NCI-H748 (cell line): ENCODE measurements at regions not wholly inside any gene's neighbourhood (a gene's known extent, or its start where the extent isn't known, plus 50 kb on each side); places are given as distances from the start of the nearest gene placed in this dataset.
A peak's percentile ranks its signal among the peaks of the same experiment; 100 is the strongest.

Experiments used
- DNase-seq: peaks from one replicate; lab custom pipeline; 2025; ENCODE audit not compliant: unreplicated experiment; lab: John Stamatoyannopoulos, UW

DNA sequence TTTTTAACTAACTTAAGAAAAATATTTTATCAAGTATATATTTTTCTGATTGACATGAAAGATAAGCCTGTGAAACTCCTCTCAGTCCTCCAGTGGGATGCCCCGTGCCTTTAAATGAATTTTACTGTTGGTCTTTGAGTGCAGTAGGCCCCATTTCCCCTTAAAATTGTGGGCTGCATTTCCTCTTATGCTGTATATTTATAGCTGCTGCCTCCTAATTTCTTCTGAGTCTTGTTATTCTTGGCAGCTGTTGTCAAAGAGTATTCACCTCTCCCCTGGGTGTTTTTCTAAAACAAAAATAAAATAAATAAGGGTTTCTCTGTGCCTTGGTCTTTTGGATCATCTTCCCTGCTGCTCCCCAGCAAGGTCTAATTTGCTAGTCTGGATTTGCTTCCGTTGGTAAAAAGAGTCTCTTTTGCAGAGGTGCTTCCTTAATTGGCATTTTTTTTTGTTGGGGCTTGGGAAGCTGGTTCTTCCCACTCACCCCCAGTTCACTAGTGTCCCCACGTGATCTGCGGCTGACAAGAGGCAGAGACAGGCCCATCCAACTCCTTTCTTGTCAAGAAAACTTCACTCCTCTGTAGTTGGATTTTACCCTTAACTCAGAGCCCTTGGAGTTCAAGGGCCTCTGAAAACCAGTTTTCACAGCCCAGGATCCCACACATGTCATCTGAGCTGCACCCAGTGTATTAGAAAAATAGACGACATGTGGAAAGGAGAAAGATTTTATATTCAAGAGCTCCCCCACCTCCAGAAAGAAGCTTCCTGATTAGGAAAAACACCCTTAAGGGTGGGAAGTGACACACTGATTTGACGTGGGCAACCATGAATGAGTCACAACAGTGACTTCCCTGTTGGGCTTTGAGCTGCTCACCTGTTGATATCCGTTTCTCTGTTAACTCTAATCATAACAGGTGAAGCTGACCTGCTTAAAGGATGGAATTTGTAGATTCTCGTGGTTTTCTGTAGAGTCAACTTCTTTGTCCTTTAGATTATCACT is 431.5 kb downstream of the DCDC2C start:
- DNase-seq, result no peak

DNA sequence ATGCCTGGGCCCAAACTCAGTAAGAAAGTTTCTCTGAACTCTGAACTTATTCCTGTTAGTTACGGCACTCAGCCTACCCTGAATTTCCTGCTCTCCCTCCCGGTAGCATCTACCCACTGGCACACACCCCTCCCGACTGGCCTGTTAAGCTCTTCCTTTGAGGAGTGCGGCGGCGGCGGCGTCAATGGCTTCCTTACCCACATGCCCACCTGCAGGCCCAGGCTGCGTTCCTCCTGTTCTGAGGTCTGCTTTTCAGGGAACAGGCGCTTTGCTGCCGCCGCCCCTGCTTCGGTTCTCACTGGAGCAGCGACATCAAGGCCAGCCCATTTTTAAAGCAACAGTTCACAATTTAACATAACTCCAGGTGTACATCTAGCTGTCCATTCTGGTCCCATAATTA is 432.4 kb downstream of the DCDC2C start:
- DNase-seq, result no peak

DNA sequence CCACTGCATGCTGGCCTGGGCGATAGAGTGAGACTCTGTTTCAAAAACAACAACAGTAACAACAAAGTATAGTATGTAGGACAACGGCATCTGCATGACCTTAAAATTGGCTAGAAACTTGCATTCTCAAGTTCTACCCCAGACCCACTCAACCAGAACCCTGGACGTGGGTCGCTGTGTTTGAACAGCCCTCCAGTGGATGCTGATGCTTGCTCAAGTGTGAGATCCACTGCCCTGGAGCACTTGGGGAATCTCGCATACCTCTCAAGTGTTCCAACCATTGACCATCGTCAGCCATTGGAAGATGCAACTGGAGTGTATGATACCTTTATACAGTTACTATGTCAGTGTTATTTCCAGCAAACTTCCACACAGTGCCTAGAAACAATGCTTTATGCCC is 435.9 kb downstream of the DCDC2C start:
- DNase-seq, result no peak

DNA sequence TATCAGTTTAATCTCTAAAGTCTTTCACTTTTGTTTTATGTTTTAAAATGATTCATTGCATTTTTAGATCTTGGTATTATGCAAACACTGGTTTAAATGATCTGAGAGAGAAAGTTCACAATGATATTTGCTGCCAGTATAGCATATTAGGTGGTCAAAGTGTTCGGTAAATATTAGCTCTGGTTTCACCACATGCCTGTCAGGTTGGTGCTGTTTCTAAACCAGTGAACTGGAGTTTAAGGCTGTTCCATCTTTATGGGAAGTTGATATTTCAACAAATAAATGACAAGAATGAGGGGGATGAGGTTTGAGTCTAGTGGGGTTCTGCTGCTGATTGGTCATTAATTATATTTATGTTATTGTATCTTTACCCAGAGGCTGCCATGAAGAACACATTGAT is 436.4 kb downstream of the DCDC2C start:
- peak; percentile 33 for DNase-seq

DNA sequence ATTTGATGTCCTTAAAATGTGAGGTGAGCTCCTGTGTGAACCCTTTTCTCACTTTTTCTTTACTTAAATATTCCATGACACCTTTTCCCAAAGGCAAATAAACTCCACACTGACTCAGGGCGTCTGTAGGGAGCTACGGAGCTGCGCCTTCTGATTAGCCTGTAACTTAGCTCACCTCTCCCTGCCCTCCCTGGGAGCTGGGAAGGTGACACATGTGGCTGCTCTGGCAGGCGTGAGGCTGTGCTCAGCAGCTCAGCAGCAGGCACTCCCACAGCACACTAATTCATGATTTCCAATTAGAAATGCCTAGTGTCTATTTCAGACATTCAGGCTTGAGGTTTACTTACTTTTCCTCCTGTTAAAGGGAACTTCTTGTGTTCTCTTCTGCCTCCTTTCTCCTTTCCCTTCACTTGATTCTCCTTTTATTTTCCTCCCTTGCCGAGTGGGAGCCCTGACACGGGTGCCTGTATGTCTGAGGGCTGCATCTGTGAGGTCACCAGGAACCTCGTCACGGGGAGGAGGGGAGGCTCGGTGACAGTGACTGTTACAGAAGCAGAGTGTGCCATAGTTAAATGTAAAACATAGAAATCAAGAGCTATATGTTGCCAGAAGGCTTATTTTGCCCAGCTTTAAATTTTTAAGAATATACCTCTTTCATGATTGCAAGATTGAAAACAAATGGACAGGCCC is 437.1 kb downstream of the DCDC2C start:
- DNase-seq, result peak; percentile 26

DNA sequence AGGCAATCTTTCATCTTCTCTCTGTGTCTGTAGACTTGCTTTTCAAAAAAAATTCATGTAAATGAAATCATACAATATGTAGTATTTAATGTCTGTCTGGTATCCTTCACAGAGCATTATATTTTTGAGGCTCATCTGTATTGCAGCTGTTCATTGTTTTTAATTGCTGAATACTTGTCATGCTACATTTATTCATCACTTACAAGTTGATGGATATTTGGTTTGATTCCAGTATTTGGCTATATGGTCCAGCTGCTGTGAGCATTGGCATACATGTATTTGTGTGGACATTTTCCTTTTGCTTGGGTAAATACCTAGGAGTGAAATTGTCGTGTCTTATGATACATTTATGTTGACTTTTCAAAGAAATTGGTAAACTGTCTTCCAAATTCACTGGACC is 441.4 kb downstream of the DCDC2C start:
- no peak for DNase-seq

DNA sequence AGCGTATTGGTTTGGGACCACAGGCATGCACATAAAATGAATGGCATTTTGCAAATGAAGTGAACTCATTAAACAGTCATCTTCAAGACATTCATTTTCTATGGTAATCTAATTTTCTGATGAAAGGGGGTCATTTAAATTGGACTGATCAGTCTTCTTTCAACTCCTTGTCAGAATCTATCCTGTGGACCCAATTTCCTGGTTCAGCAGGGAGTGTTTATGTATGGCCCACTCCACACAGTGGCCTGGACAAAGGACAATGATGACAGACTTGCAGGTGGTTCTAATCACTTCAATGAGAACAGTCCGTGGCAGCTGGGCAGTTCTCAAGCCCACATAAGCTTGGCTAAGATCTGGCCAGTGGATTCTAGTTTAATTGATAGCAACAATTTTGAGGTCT is 448.1 kb downstream of the DCDC2C start:
- DNase-seq, result no peak

DNA sequence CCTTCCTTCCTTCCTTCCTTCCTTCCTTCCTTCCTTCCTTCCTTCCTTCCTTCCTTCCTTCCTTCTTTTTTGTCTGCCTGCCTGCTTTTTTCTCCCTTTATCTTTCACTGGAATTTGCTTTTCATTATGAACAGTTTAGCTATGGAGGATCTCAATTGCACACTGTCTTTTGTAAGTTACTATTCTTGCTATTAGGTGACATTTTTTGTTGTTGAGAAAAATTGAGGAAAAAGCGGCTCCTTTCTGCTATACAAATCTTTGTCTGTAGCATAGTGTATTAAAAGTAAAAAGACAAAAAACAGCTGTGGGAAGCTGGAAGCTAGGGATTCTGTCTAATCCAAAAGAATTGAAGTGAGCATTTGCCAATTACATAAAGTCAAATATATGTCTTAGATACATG is 448.7 kb downstream of the DCDC2C start:
- no peak for DNase-seq

DNA sequence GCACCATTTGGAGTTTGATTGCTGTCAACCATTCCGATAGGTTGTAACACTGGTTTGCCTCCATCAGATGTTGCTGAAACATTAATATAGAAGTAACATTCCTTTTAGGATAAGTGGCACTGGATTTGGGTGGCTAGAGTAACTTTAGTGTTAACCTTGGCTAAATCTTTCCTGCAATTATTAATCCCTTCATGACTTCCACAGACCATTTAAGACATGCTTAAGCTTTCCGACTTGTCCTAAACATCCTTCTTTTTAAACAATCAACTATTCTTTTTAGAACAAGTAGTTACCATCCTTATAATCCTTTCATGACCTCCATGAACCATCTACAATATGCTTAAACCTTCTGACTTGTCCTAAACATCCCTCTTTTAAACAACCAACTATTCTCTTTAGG is 465.5 kb downstream of the DCDC2C start:
- DNase-seq, result peak; percentile 4

DNA sequence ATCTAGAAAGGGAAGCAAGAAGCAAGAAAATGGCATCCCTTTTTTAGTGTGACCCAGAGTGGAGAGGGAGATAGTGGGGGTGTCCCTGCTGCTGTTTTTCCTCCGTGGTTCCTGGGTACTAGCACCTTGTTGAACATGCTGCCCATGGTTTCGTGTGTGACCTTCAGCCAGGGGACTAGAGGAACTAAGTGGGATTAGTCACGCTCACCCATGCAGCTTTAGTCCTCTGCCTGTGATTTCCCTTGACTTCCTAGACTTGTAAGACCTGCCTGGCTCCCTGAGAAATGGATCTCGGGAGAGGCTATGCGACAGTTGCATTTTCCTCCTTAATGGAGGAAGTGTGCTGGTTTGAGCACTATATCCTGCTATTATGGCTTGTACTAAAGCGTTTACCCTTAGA is 471.4 kb downstream of the DCDC2C start:
- peak; percentile 48 for DNase-seq

DNA sequence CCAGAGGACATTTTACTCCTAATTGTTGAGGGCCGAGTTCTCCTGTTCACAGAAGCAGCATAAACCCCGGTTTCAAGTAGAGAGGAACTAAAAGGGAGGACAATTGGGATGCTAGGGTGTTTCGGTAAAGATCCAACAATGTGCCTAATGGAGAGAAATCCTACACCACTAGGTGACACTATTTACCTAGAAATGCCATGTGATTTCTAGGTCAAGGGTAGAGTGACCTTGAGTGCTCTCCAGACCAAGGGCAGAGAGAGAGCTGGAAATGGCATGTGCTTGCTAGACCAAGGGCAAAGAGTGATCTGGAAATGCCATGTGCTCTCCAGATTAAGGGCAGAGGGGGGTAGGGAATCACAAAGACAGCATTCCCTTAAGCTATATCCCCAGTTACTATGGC is 472.0 kb downstream of the DCDC2C start:
- peak; percentile 14 for DNase-seq

DNA sequence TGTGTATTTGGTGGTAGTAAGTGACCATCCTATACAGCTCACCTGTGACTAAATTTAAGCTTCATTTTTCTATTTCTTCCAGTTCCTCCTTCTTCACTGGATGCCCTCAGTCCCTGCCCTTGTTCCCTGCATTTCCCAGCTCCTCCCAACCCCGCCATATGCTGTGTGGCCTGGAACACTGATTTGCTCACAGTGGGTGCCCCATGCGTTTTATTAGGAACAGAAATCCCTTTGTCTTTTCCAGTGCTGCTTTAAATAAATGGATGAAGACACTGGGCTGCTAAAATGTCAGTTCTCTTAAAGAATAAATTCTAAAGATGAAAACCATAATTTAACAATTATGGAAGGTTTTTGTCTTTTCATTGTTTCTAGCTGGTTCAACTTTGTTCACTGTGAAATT is 477.3 kb downstream of the DCDC2C start:
- no peak for DNase-seq

DNA sequence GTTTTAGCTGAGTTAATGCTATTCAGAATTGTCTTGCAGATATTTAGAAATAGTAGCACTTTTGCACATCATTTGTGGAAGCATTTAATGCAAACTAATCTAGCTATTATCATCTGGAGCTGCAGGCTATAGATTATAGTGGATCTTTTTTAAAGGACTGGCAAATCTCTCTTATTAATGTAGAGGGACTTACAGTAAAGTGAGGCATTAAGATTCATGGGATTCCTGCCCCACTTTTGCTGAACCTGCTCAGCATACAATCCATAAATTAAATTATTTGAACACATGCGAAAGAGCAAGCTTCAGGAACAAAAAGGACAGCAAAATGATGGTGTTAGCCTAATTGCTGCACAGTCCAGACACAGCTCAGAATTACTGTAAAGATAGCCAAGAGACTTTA is 477.7 kb downstream of the DCDC2C start:
- DNase-seq, result no peak

DNA sequence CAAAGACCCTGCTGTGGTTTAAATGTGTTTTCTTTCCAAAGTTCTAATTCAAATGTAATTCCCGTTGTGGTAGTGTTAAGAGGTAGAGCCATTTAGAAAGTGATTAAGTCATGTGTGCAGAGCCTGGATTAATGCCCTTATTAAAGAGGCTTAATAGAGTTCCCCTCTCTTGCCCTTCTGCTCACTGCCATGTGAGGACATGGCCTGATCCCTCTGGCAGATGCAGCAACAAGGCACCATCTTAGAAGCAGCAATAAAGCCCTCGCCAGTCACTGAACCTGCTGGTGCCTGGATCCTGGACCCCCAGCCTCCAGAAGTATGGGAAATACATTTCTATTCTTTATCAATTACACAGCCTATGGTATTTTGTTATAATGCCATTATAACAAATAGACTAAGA is 485.2 kb downstream of the DCDC2C start:
- no peak for DNase-seq

DNA sequence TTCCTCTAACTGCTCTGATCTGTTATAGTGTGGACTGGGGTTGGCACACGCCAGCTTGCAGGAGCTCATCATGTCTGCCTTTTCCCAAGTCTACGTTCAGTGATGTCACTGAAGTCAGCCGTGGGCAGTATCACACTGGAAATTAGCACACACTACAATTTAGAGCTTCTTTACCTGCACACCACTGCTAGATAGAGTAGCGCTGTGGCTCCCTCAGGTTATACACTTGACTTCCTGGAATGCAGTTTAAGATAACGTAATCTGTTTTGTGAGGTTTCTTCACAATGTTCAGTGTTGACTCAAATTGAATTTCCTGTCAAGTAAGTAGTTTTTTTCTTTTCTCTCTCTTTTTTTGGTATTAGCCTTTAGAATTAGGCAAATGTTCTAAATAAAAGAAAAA is 487.2 kb downstream of the DCDC2C start:
- no peak for DNase-seq

DNA sequence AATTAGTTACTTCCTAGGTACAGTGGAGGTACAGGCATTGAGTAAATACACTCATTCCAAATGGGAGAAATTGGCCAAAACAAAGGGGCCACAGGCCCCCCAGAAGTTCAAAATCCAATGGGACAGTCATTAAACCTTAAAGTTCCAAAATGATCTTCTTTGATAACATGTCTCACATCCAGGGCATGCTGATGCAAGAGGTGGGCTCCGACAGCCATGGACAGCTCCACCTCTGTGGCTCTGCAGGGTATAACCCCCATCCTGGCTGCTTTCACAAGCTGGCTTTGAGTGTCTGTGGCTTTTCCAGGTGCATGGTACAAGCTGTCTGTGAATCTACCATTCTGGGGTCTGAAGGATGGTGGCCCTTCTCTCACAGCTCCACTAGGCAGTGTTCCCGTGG is 488.7 kb downstream of the DCDC2C start:
- DNase-seq, result no peak

DNA sequence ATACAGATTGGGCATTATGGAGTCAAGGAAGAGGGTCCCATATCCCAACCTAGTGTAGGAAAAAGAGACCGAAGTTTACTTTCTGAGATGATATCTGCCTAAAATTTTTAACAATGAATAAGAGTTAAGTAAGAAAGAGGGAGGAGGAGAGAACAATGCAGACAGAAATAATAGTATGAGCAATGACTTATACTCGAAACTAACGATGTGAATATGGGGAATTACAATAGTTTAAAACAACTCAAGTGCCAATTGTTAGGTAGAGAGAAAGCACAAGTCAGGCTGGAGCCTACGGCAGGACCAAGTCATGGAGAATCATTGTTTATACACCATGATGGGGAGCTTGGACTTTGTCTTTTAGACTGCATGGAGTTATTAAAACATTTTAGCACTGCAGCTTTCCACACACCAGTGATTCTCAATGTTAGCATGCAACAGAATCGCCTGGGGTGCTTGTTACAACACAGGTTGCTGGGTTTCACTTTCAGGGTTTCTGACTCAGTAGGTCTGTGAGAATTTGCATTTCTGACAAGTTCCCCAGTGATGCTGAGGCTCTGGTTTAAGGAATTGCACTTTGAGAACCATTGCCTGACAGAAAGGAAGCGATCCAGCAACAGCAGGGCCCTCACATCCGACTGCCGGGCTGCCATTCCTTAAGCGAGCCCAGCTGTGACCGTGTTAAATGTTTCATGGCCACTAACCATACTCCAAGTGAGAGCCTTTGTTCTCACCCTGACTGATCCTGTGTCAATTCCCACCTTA is 511.2 kb downstream of the DCDC2C start:
- DNase-seq, result no peak

DNA sequence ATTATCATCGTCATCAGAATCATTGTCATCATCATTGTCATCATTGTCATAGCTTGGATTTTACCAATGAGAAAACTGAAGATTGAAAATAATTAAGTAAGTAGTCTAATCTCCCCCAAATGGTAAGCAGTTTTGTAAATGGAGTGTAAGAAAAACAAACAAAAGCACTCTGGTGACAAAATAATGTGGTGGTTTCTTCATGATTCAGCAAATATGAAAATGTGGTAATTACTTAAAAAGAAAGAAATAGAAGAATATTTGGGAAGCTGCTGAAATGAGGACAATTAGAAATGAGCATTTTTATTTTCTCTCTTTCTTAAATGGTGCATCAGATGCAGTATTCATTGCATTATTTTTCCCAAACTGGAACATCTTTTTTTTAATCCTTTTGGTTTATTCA is 514.4 kb downstream of the DCDC2C start:
- no peak for DNase-seq

DNA sequence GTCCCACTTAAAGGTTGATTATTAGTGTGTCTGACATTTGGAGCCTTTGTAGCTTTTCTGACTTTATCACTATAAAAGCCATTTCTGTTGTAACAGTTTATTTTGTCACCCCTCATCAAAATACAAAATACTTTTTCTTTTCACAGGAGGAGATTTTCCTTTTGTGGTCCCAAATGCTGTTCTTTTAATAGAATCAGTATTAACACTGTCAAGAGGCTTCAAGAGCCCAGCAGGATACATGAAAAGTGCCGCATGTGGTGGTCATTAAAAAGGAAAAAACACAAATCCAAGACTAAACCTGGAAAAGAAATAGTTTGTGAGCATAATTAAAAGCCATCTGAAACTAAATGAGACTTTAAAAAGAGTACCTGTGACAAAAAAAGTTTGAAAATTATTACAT is 515.7 kb downstream of the DCDC2C start:
- peak; percentile 65 for DNase-seq

DNA sequence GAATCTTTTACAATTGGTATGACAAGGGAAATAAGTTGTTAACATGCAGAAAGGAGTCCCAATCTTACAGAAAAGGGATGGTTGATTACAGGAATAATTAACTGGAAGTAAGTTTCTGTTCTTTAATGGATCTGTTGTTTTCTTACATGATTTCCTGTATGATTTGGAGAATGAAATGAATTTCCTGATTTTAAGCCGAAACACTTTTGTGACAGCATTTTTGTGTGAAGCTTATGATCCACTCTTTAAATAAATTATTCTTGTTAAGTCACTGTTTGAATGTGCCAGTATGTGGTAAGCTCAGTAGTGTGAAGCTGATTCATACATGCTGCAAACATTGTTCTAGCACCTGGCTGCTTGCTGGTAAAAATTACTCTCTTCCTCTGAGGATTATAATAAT is 516.2 kb downstream of the DCDC2C start:
- peak; percentile 18 for DNase-seq

DNA sequence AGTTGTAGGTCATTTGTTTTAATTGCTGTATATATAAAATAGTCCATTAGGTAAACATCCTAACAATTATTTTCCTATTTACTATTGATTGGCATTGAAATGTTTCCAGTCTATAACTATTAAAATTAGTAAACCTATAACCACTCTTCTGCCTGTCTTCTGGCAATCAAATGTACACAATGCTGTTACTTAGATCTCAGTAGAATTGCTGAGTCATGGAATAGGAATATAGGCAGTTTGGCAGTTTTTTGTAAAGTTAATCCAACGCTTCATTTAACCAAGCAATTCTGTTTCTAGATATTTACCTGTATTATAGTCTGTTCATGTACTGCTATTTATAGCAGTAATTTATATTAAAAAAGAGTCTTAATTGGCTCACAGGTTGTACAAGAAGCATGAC is 518.1 kb downstream of the DCDC2C start:
- DNase-seq, result no peak

DNA sequence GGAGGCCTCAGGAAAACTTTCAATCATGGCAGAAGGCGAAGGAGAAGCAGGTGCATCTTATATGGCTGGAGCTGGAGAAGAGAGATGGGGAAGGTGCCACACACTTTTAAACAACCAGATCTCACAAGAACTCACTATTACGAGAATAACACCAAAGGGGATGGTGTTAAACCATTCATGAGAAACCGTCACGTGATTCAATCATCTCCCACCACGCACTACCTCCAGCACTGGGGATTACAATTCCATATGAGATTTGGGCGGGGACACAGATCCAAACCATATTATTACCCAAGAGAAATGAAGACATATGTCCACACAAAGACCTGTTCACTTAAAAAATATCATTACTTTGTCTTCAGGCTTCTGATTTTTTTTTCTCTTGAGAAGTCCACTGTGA is 518.5 kb downstream of the DCDC2C start:
- no peak for DNase-seq
